ENCODE measurements at regions not wholly inside any gene's neighbourhood (a gene's known extent, or its start where the extent isn't known, plus 50 kb on each side); places are given as distances from the start of the nearest gene placed in this dataset.

DNA sequence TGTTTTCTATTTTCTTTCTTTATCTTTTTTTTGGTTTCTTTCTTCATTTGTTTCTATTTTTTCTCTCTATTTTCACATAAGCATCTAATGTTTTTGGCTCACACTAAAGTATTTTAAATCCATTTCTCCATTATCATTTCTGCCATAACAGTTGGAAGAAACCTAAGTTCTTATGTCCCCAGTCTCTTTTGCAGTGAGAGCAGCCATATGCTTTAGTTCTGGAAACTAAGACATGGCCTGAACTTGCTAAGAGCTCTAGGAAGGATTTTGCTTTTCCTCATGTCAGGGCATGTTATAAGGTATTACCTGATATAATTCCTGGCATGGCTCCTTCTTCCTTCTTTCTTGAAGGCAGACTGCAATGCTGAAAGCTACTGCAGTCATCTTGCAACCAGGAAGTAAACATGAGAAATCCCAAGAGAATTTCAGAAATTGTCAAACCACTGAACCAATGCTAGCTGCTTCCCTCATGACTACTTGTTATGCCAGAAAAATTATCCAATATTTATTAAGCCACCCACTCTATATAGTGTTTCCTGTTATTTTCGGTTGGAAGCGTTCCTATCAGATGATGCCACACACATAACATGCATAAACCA, 171.1 kb downstream of the TAF11L14 start:
- TF ChIP-seq POLR2A (IDR thresholded peaks at IDR 0.05) = no peak
- TF ChIP-seq, protein P1, sequence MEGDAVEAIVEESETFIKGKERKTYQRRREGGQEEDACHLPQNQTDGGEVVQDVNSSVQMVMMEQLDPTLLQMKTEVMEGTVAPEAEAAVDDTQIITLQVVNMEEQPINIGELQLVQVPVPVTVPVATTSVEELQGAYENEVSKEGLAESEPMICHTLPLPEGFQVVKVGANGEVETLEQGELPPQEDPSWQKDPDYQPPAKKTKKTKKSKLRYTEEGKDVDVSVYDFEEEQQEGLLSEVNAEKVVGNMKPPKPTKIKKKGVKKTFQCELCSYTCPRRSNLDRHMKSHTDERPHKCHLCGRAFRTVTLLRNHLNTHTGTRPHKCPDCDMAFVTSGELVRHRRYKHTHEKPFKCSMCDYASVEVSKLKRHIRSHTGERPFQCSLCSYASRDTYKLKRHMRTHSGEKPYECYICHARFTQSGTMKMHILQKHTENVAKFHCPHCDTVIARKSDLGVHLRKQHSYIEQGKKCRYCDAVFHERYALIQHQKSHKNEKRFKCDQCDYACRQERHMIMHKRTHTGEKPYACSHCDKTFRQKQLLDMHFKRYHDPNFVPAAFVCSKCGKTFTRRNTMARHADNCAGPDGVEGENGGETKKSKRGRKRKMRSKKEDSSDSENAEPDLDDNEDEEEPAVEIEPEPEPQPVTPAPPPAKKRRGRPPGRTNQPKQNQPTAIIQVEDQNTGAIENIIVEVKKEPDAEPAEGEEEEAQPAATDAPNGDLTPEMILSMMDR (IDR thresholded peaks at IDR 0.05) = no peak

All from Peyer's patch (tissue), 4 donors.